Gastroesophageal sphincter (tissue), 3 donors: ENCODE measurements at regions not wholly inside any gene's neighbourhood (a gene's known extent, or its start where the extent isn't known, plus 50 kb on each side); places are given as distances from the start of the nearest gene placed in this dataset.

ENCODE experiments used
- CTCF ChIP-seq, 4 experiments: fragments of 200-600 bp in 2 of 4; fragments of 450-650 bp in 2 of 4; sonication (generic) in 1 of 4; IDR thresholded peaks; one replicate each; pipeline ENCODE4 v1.5.1; 2017 to 2019; ENCODE audit warnings: antibody characterized with exemption in 4 of 4, mild to moderate bottlenecking in 2 of 4, moderate library complexity in 2 of 4
- POLR2A ChIP-seq, 2 donors: fragments of 450-650 bp; IDR thresholded peaks; one replicate each; pipeline ENCODE4 v1.6.1; 2017; ENCODE audit warnings: antibody characterized with exemption in 2 of 2, mild to moderate bottlenecking in 2 of 2, moderate library complexity in 1 of 2
- POLR2AphosphoS5 ChIP-seq: sonication (generic); formaldehyde crosslinking; IDR thresholded peaks from one replicate; pipeline ENCODE4 v1.6.1; 2017; ENCODE audit warnings: antibody characterized with exemption

- TF ChIP-seq CTCF (IDR thresholded peaks at IDR 0.05): no peak
- no peak for TF ChIP-seq POLR2AphosphoS5
- TF ChIP-seq POLR2A (IDR thresholded peaks at IDR 0.05): no peak
Measured at GRCh38 chr19:28453420-28453819, 759.5 kb downstream of the UQCRFS1 start.
